ENCODE measurements at regions not wholly inside any gene's neighbourhood (a gene's known extent, or its start where the extent isn't known, plus 50 kb on each side); places are given as distances from the start of the nearest gene placed in this dataset.
"Not testable (repeated sequence)": the region's sequence is repeated elsewhere in the genome, so short reads cannot be mapped to it uniquely, and the experiment has no call there.

- H3K4me3 ChIP-seq (ENCODE audit: low read depth, low read length); DNase-seq (ENCODE audit: low read depth): not testable (repeated sequence)
Observed at GRCh38 chr15:20237256-20238020, 304.2 kb downstream of the GOLGA6L6 start.

- H3K4me3 ChIP-seq (ENCODE audit: low read depth, low read length); DNase-seq (ENCODE audit: low read depth): not testable (repeated sequence)
Observed at GRCh38 chr15:20235728-20236127, 305.9 kb downstream of the GOLGA6L6 start.

GRCh38 chr15:20234006-20234540, 307.5 kb downstream of the GOLGA6L6 start:
- H3K4me3 ChIP-seq (ENCODE audit: low read depth, low read length); DNase-seq (ENCODE audit: low read depth): not testable (repeated sequence)

- H3K4me3 ChIP-seq (ENCODE audit: low read depth, low read length); DNase-seq (ENCODE audit: low read depth): not testable (repeated sequence)
Observed at GRCh38 chr15:20232457-20232856, 309.1 kb downstream of the GOLGA6L6 start.

- DNase-seq (ENCODE audit: low read depth); H3K4me3 ChIP-seq (ENCODE audit: low read depth, low read length): not testable (repeated sequence)
Observed at GRCh38 chr15:20230656-20231055, 310.9 kb downstream of the GOLGA6L6 start.

DNA sequence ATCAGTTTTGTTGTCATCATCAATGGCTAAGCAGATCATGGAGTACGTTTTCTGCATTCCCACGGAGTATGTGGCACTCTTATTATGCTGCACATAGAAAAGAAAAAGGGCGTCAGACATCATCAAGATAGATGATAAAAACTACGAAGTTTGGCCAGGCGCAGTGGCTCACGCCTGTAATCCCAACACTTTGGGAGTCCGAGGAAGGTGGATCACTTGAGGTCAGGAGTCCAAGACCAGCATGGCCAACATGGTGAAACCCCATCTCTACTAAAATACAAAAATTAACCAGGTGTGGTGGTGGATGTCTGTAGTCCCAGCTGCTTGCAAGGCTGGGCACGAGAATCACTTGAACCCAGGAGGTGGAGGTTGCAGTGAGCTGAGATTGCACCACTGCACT, 312.8 kb downstream of the GOLGA6L6 start:
- not testable (repeated sequence) for H3K4me3 ChIP-seq (ENCODE audit: low read depth, low read length); DNase-seq (ENCODE audit: low read depth)

DNA sequence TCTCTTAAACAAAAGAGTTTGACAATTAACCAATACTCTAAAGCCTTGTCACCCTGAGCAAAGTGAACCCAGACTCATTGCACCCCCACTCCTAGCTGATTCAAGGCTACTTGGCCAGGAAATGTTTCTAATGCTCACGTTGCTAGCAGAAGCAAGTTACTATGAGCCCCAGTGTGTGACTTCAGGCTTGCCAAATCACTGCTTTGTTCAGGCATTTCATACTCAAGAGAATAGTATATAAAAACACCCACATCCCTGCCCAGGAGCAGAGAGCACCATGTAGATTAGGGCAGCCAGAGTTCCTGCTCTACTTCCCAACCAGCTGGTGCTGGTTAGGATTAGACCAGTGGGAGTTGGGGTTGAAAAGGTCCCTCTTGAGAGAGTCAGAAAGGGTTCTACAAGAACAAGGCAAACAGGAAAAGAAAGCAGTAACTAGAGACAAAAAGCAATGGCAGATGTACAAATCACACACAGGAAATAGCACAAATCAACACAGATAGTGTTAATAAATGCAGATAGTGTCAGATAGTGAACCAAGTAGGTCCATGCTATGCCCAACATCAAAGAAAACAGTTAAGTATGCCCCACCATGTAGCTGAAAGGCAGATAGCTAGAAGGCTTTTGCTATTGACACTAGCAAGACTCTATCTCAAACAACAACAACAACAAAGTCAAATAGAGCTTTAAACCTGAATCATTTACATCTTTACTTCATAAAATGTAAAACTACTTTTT, 314.3 kb downstream of the GOLGA6L6 start:
- DNase-seq (ENCODE audit: low read depth); H3K4me3 ChIP-seq (ENCODE audit: low read depth, low read length): not testable (repeated sequence)

- not testable (repeated sequence) for DNase-seq (ENCODE audit: low read depth); H3K4me3 ChIP-seq (ENCODE audit: low read depth, low read length)
Observed at GRCh38 chr15:20226531-20226930, 315.1 kb downstream of the GOLGA6L6 start.

DNA sequence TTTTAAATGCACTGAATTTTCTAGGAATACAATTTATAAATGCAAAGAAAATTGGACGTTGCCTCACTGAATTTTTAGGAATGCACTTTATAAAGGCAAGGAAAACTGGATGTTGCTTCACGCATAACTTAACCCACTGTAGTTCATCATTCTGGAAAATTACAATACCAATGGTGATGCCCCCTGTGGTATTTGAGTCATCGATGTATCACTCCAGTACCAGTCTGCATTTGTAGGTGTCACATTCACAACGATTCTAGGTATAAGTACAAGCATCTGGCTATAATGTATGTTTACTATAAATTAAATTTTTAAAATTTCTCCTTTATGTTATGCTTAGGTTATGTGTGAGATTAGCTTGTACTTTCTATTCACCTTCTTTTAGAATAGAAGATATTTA, 320.5 kb downstream of the GOLGA6L6 start:
- not testable (repeated sequence) for DNase-seq (ENCODE audit: low read depth); H3K4me3 ChIP-seq (ENCODE audit: low read depth, low read length)

DNA sequence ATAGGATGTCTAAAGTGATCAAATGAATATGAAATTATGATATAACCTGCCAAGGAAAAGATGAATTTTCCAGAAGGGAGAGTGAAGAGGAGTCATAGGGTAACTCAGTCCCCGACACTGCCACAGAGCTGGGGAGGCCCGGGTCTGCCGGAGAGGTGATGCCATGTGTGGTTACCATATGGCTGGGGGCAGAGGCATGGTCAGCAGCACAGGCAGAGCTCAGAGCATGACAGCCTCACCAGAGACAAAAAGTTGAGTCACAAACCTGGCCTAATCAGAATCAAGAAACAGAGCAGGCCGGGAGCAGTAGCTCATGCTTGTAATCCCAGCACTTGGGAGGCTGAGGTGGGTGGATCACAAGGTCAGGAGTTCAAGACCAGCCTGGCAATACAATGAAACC, 322.4 kb downstream of the GOLGA6L6 start:
- not testable (repeated sequence) for DNase-seq (ENCODE audit: low read depth); H3K4me3 ChIP-seq (ENCODE audit: low read depth, low read length)

DNA sequence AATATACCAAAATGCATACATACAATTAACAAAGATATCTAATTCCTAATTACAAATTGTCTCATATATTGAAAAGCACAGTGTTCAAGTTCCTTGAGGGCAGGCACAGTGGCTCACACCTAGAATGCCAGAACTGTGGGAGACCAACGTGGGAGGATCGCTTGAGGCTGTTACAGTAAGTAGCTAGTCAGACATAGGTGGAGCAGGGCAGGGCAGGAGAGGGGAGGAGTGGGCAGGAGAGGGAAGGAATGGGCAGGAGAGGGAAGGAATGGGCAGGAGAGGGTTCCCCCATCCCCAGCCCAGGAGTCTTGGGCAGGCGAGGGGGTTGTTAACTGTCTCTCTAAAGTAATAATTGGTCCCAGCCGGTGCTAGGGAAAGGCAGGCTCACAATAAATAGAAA, 325.9 kb downstream of the GOLGA6L6 start:
- not testable (repeated sequence) for DNase-seq (ENCODE audit: low read depth); H3K4me3 ChIP-seq (ENCODE audit: low read depth, low read length)

- H3K4me3 ChIP-seq (ENCODE audit: low read depth, low read length); DNase-seq (ENCODE audit: low read depth): not testable (repeated sequence)
Observed at GRCh38 chr15:20214101-20214500, 327.5 kb downstream of the GOLGA6L6 start.

- DNase-seq (ENCODE audit: low read depth); H3K4me3 ChIP-seq (ENCODE audit: low read depth, low read length): not testable (repeated sequence)
Observed at GRCh38 chr15:20211508-20211907, 330.1 kb downstream of the GOLGA6L6 start.

GRCh38 chr15:20209973-20210372, 331.6 kb downstream of the GOLGA6L6 start:
- DNase-seq (ENCODE audit: low read depth); H3K4me3 ChIP-seq (ENCODE audit: low read depth, low read length): not testable (repeated sequence)

DNA sequence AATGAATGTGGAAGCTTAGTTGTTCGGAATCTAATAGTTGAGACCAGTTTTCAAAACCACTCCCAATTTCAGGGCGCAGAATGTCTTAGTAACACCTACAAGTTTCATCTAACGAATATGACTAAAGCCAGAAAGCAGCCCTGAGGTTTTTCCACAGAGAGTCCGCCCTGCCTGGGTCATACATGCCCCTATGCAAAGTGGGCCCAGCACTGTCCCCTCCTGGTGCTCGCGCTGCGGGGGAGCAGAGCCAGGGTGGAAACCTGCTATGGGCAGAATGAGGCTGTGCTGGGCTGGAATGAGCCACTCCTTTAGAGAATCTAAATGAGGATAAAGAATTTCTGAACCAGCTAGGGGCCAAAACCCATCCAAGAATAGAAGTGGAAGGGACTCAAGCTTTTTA, 334.0 kb downstream of the GOLGA6L6 start:
- H3K4me3 ChIP-seq (ENCODE audit: low read depth, low read length); DNase-seq (ENCODE audit: low read depth): not testable (repeated sequence)

GRCh38 chr15:20207198-20207597, 334.4 kb downstream of the GOLGA6L6 start:
- not testable (repeated sequence) for DNase-seq (ENCODE audit: low read depth); H3K4me3 ChIP-seq (ENCODE audit: low read depth, low read length)

GRCh38 chr15:20204177-20204866, 337.3 kb downstream of the GOLGA6L6 start:
- not testable (repeated sequence) for H3K4me3 ChIP-seq (ENCODE audit: low read depth, low read length); DNase-seq (ENCODE audit: low read depth)

GRCh38 chr15:20203649-20204150, 337.9 kb downstream of the GOLGA6L6 start:
- not testable (repeated sequence) for H3K4me3 ChIP-seq (ENCODE audit: low read depth, low read length); DNase-seq (ENCODE audit: low read depth)
